Parathyroid adenoma (tissue), 2 donors: ENCODE measurements at regions not wholly inside any gene's neighbourhood (a gene's known extent, or its start where the extent isn't known, plus 50 kb on each side); places are given as distances from the start of the nearest gene placed in this dataset.

ENCODE experiments used
- H2AFZ ChIP-seq: fragments of 300-600 bp; sonication (generic); one replicate; pipeline ENCODE4 v1.7.0; 2017; ENCODE audit warnings: antibody characterized with exemption, mild to moderate bottlenecking
- H3K27ac ChIP-seq: fragments of 300-600 bp; sonication (generic); one replicate; pipeline ENCODE4 v1.7.0; 2017
- H3K27me3 ChIP-seq: fragments of 300-600 bp; sonication (generic); one replicate; pipeline ENCODE4 v1.7.0; 2017; ENCODE audit warnings: low read length; ENCODE audit not compliant: control insufficient read depth, insufficient read depth
- H3K36me3 ChIP-seq: fragments of 300-600 bp; sonication (generic); one replicate; pipeline ENCODE4 v1.7.0; 2017; ENCODE audit warnings: low read length; ENCODE audit not compliant: control insufficient read depth, insufficient read depth
- H3K4me1 ChIP-seq: fragments of 300-600 bp; sonication (generic); one replicate; pipeline ENCODE4 v1.7.0; 2017; ENCODE audit warnings: control low read depth
- H3K4me2 ChIP-seq: fragments of 300-600 bp; sonication (generic); one replicate; pipeline ENCODE4 v1.7.0; 2017; ENCODE audit warnings: low read length
- H3K4me3 ChIP-seq: fragments of 300-600 bp; sonication (generic); one replicate; pipeline ENCODE4 v1.7.0; 2017; ENCODE audit warnings: low read depth, low read length
- H3K79me2 ChIP-seq: fragments of 300-600 bp; sonication (generic); one replicate; pipeline ENCODE4 v1.7.0; 2017; ENCODE audit warnings: control low read depth
- H3K9ac ChIP-seq: fragments of 300-600 bp; sonication (generic); one replicate; pipeline ENCODE4 v1.7.0; 2017; ENCODE audit warnings: mild to moderate bottlenecking
- H3K9me3 ChIP-seq: fragments of 300-600 bp; sonication (generic); one replicate; pipeline ENCODE4 v1.7.0; 2017; ENCODE audit warnings: low read length; ENCODE audit not compliant: control insufficient read depth
- TF ChIP-seq, protein P1 (sequence below): fragments of 300-600 bp; sonication (generic); IDR thresholded peaks from one replicate; pipeline ENCODE4 v1.7.0; 2017; ENCODE audit warnings: antibody characterized with exemption, mild to moderate bottlenecking
- donor health status: primary hyperparathyroidism.

- Histone ChIP-seq H3K4me1 (no peaks in the 10 kb centered on the region), H3K9me3 (no peaks in the 10 kb centered on the region), H2AFZ (no peak overlapping the region), H3K79me2 (no peaks in the 10 kb centered on the region), H3K4me2 (no peak overlapping the region), H3K36me3 (no peaks in the 10 kb centered on the region), H3K27me3 (no peaks in the 10 kb centered on the region), H3K9ac (no peak overlapping the region), H3K27ac (no peak overlapping the region), H3K4me3 (no peak overlapping the region)
- TF ChIP-seq, protein P1, sequence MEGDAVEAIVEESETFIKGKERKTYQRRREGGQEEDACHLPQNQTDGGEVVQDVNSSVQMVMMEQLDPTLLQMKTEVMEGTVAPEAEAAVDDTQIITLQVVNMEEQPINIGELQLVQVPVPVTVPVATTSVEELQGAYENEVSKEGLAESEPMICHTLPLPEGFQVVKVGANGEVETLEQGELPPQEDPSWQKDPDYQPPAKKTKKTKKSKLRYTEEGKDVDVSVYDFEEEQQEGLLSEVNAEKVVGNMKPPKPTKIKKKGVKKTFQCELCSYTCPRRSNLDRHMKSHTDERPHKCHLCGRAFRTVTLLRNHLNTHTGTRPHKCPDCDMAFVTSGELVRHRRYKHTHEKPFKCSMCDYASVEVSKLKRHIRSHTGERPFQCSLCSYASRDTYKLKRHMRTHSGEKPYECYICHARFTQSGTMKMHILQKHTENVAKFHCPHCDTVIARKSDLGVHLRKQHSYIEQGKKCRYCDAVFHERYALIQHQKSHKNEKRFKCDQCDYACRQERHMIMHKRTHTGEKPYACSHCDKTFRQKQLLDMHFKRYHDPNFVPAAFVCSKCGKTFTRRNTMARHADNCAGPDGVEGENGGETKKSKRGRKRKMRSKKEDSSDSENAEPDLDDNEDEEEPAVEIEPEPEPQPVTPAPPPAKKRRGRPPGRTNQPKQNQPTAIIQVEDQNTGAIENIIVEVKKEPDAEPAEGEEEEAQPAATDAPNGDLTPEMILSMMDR = no peak
These were observed 131.4 kb downstream of the SNX5 start for GRCh38 chr20:17837179-17837578.

DNA sequence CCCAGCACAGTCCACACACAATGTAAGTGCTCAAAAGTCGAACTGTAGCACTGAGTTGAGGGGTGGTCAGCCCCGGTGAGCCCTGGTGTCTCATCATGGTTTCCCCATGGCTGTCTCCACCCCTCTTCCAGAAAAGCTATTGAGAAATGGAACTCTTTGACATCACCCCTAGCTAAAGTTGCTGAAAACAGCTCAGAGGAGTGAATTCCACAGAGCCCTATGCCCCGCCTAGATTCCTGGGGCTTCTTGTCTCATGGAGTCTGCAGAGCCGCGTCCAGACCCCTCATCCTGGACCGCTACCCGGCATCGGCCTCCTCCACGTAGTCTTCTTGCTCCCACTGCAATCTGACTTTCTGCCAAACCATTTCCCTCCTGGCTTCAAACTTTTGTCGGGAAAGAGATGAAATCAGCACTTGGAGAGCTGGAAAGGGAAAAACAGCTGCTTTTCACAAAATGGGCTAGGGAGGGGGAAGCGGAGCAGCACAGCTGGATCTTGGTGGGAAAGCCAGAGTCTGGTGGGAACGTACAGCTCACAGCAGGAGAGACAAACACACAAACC lies 132.2 kb downstream of the SNX5 start:
- H3K9me3 ChIP-seq = no peaks in the 10 kb centered on the region
- peak overlapping the region; percentile 65 for H3K27ac ChIP-seq
- H3K79me2 ChIP-seq = no peaks in the 10 kb centered on the region
- H3K27me3 ChIP-seq = no peaks in the 10 kb centered on the region
- TF ChIP-seq, protein P1 = no peak
- H3K4me1 ChIP-seq = no peaks in the 10 kb centered on the region
- no peak overlapping the region for H2AFZ ChIP-seq
- H3K9ac ChIP-seq = no peak overlapping the region
- H3K4me2 ChIP-seq = no peak overlapping the region
- H3K4me3 ChIP-seq = no peak overlapping the region
- H3K36me3 ChIP-seq = no peaks in the 10 kb centered on the region

GRCh38 chr20:17835934-17836300 lies 132.7 kb downstream of the SNX5 start:
- H3K27ac ChIP-seq = peak overlapping the region; percentile 65
- no peaks in the 10 kb centered on the region for H3K9me3 ChIP-seq
- no peaks in the 10 kb centered on the region for H3K4me1 ChIP-seq
- TF ChIP-seq, protein P1 = no peak
- H2AFZ ChIP-seq = no peak overlapping the region
- no peaks in the 10 kb centered on the region for H3K36me3 ChIP-seq
- no peaks in the 10 kb centered on the region for H3K27me3 ChIP-seq
- H3K79me2 ChIP-seq = no peaks in the 10 kb centered on the region
- H3K4me3 ChIP-seq = no peak overlapping the region
- no peak overlapping the region for H3K4me2 ChIP-seq
- no peak overlapping the region for H3K9ac ChIP-seq

- Histone ChIP-seq H3K9ac (no peak overlapping the region), H3K27me3 (no peaks in the 10 kb centered on the region)
These were observed 133.2 kb downstream of the SNX5 start for GRCh38 chr20:17835240-17835933.

More at GRCh38 chr20:17835240-17835933, 133.2 kb downstream of the SNX5 start:
- Histone ChIP-seq H3K36me3 (no peaks in the 10 kb centered on the region), H2AFZ (no peak overlapping the region), H3K4me1 (no peaks in the 10 kb centered on the region), H3K4me3 (no peak overlapping the region), H3K79me2 (no peaks in the 10 kb centered on the region), H3K4me2 (no peak overlapping the region), H3K9me3 (no peaks in the 10 kb centered on the region), H3K27ac (peak overlapping the region; percentile 65)
- TF ChIP-seq, protein P1 = no peak
